Fibroblast of the aortic adventitia (primary cell): ENCODE measurements at regions not wholly inside any gene's neighbourhood (a gene's known extent, or its start where the extent isn't known, plus 50 kb on each side); places are given as distances from the start of the nearest gene placed in this dataset.
"Not testable (repeated sequence)": the region's sequence is repeated elsewhere in the genome, so short reads cannot be mapped to it uniquely, and the experiment has no call there.

Source experiments
- DNase-seq: peaks from one replicate; pipeline ENCODE4 v3.0.0-alpha.2; 2010; ENCODE audit warnings: low read depth
- H3K4me3 ChIP-seq: 2 replicates; pipeline ENCODE4 v1.5.1; 2011; ENCODE audit warnings: low read depth, mild to moderate bottlenecking, control low read depth, low read length, moderate library complexity
- CTCF ChIP-seq: IDR thresholded peaks from 2 replicates; pipeline ENCODE4 v1.5.1; 2011; ENCODE audit warnings: mild to moderate bottlenecking, low read length, control low read depth, inconsistent platforms; ENCODE audit not compliant: insufficient read depth

DNA sequence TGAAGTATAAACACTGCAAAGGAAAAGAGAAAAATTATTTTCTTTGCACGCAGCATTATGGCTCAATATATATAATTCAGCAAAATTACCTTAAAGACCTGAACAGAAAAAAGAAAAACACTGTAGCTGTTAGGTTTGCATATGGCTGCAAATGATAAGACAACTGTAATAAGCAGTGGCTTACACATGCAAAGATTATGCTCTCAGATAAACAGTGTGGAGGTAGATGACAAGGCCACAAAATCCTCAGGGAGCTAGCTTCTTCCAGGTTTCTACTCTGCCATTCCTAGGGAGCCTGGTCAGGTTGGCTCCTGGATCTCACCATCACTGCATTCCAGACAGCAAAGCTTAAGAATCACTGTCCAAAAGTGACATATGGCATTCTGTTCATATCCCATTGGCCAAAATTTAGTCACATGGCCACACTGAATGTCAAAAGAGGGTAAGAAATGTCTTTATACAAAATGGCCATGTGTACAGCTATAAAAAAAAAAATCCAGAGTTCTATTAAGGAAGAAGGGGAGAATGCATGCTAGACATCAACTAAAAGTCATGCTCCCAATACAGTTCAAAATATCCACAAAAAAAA is 195.2 kb upstream of the SLC7A11 start:
- H3K4me3 ChIP-seq: no peak overlapping the region
- no peak for DNase-seq
- TF ChIP-seq CTCF: no peak

- not testable (repeated sequence) for DNase-seq, H3K4me3 ChIP-seq
These were observed 193.6 kb upstream of the SLC7A11 start for GRCh38 chr4:138435733-138436132.

DNA sequence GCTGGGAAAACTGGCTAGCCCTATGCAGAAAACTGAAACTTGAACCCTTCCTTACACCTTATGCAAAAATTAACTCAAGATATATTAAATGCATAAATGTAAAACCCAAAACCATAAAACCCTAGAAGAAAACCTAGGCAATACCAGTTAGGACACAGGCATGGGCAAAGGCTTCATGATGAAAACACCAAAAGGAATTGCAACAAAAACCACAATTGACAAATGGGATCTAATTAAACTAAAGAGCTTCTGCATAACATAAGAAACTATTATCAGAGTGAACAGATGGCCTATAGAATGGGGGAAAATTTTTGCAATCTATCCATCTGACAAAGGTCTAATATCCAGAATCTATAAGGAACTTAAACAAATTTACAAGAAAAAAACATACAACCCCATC is 192.9 kb upstream of the SLC7A11 start:
- not testable (repeated sequence) for DNase-seq

GRCh38 chr4:138428611-138429010 is 186.5 kb upstream of the SLC7A11 start:
- DNase-seq: no peak
- no peak overlapping the region for H3K4me3 ChIP-seq
- TF ChIP-seq CTCF: no peak

More for the DNA sequence above, 192.9 kb upstream of the SLC7A11 start:
- H3K4me3 ChIP-seq: not testable (repeated sequence)

DNA sequence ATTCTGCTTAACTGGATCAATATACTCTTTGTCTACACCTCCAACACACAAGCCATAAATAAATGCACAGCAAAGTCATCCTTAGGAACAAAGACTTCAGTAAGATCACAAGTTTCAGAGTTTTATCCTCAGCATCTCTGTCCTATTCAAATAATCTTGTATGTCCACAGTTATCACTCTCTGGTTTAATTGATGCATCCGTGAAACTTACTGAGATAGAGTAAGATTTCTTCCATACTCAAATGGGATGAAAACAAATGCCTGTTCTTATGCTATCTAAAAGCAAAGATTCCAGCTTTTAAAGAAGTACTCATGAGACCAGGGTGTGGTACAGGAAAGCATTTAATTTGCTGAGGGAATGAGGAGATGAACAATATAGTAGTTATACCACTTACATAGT is 184.6 kb upstream of the SLC7A11 start:
- no peak overlapping the region for H3K4me3 ChIP-seq
- no peak for DNase-seq
- TF ChIP-seq CTCF: no peak

- no peak for TF ChIP-seq CTCF
- no peak for DNase-seq
- H3K4me3 ChIP-seq: no peak overlapping the region
These were observed 178.3 kb upstream of the SLC7A11 start for GRCh38 chr4:138420471-138420870.

GRCh38 chr4:138414202-138414601 is 172.1 kb upstream of the SLC7A11 start:
- DNase-seq: no peak
- no peak for TF ChIP-seq CTCF

DNA sequence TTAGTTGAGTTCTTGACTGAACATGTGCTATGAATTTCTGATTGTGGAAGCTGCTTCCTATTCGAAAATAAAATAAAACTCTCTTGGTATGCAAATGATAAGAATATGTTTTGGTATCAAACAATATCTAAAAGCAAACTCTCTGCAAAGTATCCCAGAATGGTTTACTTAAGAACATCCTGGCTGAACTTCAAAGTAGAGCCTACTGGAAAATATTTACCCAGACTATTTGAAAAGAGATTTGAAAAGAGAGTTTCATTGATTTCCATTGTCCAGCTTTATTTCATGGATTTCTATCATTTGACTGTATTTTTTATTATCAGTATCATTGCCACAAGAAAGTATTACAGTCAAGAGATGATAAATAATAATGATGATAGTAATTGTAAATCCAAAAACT is 171.1 kb upstream of the SLC7A11 start:
- no peak overlapping the region for H3K4me3 ChIP-seq
- no peak for TF ChIP-seq CTCF
- DNase-seq: no peak

More at GRCh38 chr4:138414202-138414601, 172.1 kb upstream of the SLC7A11 start:
- no peak overlapping the region for H3K4me3 ChIP-seq
